Ammon's horn (tissue), 1 donor: ENCODE measurements at regions not wholly inside any gene's neighbourhood (a gene's known extent, or its start where the extent isn't known, plus 50 kb on each side); places are given as distances from the start of the nearest gene placed in this dataset.
"Not testable (repeated sequence)": the region's sequence is repeated elsewhere in the genome, so short reads cannot be mapped to it uniquely, and the experiment has no call there.

Experiments
- DNase-seq: peaks from one replicate; pipeline ENCODE4 v3.0.0-alpha.2; 2016; ENCODE audit warnings: low spot score

DNA sequence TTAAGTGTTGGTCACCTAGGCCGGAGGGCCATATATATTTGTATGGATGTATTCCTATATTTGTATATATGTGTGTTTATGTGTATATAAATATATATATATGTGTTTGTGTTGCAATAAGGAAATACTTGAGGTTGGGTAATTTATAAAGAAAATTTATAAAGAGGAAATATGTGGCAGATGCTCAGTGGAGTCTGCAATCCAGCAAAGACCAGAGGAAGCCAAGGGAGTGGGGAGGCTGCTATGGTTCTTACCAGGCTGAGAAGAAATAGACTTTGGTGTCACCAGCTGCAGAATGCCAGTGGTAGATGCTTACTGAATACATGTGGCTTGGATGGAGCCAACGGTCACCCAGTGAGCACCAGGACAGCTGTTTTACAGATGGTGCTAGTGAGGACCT, 97.4 kb upstream of the ELOVL5 start:
- no peak for DNase-seq

DNA sequence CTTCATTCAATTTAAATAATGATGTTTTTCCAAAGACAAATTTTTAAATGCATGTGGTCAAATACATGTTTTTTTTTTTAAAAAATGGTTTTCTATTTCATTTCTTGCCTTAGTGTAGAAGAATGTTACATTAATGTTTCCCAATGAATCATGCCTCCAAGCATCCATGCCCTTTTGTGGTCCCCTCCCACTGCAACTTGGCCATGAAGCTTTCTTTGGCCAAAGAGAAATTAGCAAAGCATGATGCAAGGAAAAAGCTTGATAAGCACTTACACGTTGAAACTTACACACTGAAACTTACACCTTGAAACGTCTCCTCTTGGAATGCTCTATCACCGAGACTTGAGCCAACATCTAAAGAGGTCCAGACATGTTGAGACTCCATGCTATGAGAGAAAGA, 93.0 kb upstream of the ELOVL5 start:
- no peak for DNase-seq

DNA sequence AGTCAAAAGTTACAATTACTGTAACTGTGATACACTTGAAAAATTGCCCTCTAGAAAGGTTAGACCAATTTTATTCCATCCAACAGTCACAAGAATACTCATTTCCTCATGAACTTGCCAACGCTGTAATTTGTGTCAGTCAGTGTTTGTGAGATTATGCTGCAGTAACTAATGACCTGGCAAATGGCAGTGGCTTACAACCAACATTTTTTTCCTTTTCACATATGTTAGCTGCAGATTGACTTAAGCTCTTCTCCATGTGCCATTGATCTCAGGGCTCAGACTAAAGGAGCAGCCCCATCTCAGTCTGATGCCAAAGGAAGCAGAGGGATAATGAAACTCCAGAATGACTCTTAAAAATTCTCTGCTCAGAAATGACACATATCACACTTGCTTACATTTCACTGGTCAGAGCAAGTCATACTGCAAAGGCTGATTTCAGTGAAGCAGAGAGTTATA, 92.3 kb upstream of the ELOVL5 start:
- DNase-seq = no peak

DNA sequence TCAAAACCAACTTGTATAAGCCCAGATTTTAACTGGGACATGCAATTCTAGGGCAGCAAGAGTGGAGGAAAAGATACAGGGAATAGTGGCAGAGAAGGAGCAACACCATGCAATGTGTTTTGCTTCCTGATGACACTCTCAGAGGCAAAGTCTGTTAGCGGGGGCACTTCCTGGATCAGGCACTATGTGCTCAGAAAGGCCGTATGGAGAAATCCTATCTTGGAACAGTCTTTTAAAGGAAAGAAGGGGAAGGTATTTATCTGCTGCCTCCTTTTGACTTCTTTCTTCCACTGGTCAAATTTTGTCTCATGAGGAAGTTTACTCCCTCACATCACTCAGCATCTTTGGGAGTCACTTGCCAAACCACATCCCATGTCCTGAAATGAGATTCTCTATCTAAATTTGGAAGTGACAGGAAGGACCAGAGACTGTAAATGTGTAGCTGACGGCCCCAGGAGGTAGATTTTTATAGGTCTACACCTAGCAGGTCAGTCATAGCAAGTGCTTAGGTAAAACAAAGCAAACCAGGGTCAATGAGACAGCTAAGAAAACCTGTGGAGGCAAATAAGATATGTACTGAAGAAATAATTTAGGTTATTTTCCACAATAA, 91.7 kb upstream of the ELOVL5 start:
- no peak for DNase-seq

DNA sequence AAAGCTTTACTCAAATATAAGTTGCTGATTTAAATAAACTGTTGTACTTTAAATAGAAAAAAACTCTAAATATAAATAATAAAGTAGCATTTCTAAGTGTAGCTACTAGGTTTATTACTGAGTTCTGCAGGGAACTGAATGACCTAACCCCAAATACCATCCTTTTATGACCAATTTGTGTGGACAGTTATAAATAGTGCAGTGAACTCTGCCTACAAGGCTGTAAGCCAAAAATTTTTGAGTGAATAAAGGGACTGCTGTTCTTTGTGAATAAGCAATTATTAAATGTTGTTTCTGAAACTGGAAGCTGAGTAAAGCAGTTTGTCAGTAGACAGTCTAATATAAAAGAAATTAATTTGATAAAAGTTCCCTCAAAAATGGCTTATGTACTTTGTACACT, 90.8 kb upstream of the ELOVL5 start:
- DNase-seq = peak; percentile 69

DNA sequence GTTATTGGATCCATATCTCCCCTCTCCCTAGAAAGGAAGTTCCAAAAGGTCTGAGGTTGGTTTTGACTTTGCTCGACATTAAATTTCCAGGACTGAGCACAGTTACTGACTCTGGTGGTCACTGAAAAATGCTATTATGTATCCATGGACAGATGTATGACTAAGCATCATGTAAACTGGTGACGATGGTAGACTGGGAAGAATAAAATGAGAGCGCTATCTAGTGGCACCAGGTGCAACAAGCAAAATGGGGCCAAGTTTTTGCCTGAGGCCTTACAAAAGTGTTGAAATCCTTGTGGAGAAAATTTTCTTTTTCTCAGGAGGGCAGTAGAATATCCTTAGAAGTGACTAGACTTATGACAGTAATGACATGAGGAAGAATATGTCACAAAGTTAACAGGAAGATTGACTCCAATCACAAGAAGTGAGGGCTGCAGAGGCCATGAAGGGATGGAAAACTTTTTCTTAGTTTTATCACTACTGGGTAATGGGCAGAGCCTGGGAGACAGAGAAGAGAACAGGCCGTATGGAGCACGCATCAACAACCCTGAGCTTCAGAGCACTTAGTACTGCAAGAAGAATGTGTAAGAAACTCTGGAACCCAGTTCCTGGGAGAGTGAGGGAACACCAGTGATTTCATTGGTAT, 88.9 kb upstream of the ELOVL5 start:
- DNase-seq = peak; percentile 58

DNA sequence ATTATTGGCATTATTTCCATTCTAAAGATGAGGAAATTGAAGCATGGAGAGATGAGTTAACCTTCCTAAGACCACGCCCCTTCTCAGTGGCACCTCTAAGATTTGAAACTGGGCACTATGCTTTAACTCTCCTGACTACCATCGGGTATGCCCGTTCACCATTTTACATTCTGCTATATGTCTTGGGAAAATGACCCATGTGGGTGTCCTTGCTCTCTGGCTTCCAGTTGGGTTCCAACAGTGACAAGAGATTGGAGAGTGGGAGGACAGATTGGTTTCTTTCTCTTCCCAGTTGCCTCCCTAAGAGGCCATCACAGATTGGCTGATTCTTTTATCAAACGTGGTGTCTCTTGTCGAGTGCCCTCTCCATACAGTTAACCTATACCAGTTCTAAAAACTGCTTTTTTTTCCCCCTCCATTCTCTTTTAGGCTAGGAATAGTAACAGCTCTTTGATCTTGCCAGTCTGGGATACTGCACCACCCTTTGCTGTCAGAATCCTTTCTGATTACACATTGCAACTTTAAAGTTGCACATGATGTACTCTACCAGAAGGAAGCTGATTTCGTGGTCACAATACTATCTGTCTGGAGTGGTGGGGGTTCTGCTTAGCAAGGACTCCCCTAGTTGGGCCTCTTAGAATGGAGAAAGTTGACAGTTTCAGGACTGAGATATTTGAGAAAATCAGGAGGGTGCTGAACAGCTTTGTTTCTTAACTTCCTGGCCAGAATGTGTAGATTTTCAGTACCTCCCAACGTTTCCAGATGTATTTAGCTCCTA, 88.0 kb upstream of the ELOVL5 start:
- no peak for DNase-seq

DNA sequence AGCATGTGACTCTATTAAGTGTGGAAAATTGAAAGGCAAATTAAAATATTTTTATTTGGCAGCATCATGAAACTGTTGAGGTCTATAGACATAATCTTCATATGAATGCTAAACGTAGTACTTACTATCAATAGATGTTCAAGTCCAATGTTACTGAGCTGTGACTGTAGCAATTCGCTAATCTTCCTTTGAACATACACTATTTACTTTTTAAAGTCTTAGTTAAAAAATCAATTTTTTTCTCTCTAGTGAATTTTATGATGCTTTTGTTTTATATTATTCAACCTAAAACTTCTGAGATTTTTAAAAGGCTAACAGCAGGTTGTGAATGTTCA, 85.2 kb upstream of the ELOVL5 start:
- no peak for DNase-seq

DNA sequence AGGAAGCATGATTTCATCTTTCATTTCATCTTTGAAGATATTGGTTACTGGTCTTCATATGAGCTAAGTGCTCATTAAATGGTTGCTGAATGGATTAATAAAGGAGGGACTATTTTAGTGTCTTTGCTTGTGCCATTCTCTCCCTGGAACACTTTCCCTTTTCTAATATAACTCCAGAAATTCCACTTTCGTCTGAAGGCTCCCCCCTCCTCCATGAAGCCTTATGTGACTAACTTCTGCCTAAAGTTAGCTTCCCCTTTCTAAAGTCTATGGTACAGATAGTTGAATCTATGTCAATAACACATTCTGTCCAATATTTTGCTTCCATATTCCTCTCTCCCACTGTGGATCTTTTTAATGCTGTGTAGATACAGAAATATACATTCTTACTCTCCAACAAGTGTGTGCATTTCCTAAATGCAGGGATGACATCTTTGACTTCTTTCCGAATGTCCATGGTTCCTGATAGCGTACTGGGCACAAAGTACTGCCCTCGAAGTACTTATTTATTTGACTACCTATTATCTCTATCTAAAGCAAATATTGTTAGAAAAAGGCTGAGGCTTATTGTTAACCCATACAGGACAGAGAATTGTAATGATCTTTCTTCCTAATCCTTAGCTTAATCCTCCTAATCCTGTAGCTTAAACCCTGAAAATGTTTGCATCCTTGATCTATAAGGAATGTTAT, 84.7 kb upstream of the ELOVL5 start:
- no peak for DNase-seq

DNA sequence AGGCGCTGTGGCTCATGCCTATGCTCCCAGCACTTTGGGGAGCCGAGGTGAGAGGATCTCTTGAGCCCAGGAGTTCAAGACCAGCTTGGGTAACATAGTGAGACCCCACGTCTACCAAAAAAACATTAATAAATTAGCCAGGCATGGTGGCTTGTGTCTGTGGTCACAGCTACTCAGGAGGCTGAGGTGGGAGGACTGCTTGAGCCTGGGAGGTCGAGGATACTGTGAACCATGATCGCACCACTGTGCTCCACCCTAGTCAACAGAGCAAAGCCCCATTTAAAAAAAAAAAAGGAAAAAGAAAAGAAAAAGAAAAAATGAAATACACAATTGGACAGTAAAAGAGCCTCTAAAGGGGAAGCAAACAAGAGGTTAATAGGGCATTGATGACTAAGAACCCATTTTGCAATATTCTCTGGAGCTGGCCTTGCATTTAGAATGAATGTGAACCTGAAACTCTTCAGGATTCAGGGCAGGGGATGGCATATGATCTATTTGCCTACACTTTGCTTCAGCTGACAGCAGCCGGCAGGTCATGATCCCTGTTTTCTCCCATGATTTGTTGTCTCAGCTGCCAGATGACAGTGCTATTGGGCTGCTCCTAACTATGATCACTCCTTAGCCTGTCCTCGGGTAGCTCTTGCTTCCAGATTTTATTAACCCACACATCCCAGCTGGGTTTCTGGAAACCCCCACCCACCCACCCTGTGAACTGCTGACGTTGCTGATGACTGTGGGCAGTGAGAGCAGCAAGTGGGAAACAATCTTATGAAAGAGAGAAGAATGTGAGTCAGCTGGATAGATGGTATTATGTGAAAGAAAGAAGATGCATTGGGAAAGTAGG, 83.8 kb upstream of the ELOVL5 start:
- no peak for DNase-seq

DNA sequence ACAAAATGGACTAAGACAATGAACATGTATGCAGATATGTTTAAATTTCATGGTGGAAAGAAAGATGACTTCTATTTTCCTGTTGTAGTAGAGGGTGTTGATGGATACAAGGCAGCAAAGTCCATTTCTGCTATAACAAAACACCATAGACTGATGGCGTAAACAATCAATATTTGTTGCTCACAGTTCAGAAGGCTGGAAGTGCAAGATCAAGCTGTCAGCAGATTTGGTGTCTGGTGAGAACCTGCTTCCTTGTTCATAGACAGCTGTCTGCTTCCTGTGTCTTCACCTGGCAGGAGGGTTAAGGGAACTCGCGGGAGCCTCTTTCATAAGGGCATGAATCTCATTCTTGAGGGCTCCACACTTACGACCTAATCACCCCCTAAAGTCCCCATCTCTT, 83.0 kb upstream of the ELOVL5 start:
- DNase-seq = no peak

DNA sequence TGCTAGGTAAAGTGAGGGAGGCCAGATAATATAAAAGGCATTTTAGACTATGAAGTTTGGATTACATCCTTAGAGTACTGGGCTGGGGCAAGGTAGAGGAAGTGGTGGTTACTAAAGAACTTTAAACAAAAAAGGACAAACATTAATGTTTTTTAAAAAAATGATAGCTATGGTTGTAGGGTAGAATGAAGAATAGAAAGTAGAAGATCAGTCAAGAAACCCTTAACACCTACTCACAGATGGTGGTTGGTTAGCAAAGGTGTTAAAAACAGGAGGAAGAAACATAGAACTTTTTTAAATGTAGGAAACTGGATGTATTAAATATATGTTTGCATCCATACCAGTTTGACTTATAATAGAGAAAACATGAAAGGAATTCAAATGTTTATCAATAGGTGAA, 80.7 kb upstream of the ELOVL5 start:
- no peak for DNase-seq

DNA sequence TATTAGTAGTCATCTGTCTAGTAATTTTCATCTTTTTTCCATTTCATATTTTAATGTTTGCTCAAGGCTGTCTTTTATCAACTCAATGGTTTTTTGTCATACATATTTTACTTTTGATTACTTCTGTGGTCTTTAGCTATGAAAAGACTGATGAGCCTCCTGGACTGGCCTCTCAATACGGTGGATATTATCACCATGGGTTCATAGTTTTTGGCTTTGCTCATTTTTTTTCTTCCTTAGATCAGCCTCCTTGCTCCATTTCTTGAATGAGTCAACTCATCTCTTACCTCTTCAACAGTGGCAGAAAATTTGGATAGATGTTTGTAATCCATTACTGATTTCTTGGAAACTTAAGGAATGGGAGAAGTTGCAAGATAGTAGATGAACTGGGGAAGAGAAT, 80.1 kb upstream of the ELOVL5 start:
- no peak for DNase-seq

DNA sequence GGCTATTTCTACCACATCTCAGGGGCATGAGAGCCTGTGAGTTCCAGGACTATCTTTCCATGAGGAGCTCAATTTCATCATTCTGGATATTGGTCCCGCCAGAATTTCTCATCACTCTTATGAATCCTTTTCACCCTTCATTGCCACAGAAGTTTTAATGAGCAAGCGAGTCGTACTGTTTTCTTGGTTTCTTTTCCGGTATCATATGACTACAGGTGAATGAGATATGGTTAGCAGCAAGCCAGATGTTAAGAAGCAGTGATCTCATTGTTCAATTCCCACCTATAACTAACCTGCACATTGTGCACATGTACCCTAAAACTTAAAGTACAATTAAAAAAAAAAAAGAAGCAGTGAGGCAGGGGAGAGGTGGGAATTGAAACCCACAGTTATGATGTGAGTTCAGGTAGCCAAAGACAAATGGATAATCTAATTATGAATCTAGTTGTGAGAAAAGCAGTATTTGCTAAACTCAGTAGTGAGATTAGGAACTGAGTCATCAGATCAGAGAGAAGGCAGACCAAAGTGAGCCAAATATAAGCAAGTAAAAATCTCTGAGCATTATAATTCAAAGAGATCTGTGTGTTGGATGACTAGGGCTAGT, 78.0 kb upstream of the ELOVL5 start:
- no peak for DNase-seq

DNA sequence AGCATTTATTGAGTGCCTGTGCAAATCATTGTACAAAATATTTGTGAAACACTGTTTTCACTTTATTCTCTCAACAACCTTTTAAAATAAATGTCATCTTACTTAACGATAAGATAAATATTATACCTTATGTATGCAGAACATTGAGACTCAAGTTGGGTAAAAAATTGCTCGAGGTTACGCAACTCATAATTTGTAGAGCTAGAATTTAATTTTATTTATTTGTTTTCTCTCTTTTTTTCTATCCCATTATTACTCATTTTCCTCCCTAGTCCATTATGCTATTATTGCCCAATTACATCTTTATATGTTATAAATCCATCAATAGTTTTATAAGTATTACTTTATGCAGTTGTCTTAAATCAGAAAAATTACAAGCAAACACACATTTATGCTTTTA, 77.4 kb upstream of the ELOVL5 start:
- no peak for DNase-seq

DNA sequence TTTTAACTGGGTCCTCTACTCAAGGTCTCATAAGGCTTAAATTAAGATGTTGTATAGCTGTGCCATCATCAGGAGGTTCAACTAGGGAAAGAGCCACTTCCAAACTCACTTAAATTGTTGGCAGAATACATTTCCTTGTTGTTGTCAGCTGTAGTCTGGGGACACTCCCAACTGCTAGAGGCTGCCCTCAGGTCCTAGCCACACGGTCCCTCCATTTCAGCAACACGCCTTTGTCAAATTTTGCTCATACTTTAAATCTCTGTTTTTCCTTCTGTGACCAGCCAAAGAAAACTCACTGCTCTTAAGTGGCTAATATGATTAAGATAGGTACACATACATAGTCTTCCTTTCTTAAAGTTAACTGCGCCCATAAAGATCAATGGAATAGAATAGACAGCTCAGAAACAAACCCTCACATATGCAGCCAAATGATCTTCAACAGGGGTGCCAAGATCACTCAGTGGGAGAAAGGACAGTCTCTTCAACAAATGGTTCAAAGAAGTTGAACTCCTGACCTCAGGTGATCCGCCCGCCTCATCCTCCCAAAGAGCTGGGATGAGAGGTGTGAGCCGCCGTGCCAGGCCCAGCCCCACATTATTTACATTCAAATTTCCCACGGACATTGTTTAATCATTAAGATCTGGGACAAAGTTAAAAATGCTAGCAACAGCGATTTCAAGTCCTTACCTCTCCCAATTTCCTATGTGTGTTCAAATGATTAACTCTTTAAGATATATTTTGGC, 76.4 kb upstream of the ELOVL5 start:
- no peak for DNase-seq

DNA sequence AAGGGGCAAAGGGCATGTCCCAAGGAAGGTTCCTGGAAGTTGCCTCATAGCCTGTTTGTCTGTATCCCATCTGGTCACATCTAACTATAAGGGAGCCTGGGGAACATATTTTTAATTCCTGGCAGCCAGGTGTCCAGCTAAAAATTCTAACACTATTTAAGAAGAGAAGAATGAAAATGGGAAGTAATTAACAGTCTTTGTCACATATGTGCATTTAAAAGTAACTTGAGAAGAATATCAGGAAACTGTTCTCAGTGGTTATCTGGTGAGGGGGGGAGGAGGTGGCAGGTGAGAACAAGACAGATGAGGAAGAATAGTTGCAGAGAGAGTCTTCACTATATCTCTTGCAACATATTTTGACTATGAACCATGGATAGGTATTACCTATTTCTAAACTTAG, 75.5 kb upstream of the ELOVL5 start:
- no peak for DNase-seq

DNA sequence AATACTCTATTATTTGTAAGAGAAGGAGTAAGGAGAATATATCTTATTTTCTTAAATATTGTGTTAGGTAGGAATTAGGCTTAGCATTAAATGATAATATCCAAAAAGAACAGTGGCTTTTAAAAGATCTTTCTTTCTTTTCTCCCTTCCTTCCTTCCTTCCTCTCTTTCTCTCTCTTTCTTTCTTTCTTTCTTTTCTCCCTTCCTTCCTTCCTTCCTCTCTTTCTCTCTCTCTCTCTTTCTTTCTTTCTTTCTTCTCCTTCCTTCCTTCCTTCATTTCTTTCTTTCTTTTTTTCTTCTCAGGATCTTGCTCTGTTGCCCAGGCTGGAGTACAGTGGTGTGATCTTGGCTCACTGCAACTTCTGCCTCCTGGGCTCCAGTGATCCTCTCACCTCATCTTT, 74.8 kb upstream of the ELOVL5 start:
- DNase-seq = not testable (repeated sequence)

DNA sequence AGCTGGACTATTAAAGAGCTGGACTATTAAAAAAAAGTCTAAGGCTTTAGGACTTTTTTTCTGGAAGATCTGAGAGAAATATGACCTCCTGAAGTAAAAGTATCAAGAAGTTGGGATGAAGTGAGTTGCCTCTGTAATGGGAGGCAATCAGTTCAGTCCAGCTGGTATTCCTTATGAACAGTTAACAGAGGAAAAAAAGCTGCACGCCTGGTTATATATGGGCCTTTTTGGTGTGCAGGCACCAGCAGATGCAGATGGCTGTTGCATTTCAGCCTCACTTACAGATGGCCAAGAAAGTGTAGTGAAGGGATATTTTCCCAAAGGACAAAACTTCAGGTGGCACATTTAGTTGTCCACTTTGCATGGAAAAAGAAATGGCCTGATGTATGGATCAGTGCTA, 70.3 kb upstream of the ELOVL5 start:
- no peak for DNase-seq

DNA sequence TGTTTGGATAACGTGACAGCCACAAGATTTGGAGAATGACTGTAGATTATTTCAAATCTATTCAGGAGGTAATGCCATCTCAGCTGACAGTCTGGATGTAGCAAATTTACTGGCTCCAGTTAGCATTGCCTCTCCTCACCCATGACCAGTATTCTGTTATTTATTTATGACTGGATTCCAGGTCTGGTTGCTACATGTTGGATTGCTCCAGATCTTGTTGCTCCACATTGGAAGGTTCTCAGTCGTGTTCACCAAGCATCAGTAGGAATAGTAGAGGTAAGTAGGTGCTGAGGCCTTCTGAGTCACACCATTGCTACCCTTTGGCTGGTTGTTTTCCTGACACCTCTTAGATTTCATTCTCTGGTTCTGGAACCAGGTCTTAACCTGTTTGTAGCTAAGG, 69.5 kb upstream of the ELOVL5 start:
- no peak for DNase-seq

DNA sequence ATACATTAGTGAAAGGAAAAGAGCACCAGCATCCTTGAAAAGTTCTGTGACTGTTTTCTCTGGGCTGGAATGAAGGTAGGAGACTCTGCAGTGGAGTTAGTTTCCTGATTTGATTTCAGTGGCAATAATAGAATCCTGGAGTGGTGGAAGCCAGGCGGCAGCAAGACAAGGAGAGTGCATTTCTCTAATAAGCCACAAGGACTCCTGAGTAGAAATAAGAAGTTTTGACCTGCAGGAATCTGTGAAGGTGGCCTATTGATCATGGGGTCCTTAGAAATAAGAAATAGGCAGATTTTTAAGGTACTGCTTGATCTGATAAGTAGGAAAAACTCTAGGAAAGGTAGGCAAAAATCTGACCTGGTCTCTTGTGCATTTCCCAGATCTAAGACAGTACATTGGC, 68.4 kb upstream of the ELOVL5 start:
- DNase-seq = no peak
